GM12864 (cell line): ENCODE measurements at regions not wholly inside any gene's neighbourhood (a gene's known extent, or its start where the extent isn't known, plus 50 kb on each side); places are given as distances from the start of the nearest gene placed in this dataset.
A peak's percentile ranks its signal among the peaks of the same experiment; 100 is the strongest.

ENCODE experiments used
- DNase-seq: peaks from one replicate; pipeline ENCODE4 v3.0.0-alpha.2; 2011; ENCODE audit warnings: low read depth
- H3K4me3 ChIP-seq: 2 replicates; pipeline ENCODE4 v1.5.1; 2011; ENCODE audit warnings: mild to moderate bottlenecking, low read depth, low read length, control low read depth
- CTCF ChIP-seq: IDR thresholded peaks from 2 replicates; pipeline ENCODE4 v1.5.1; 2011; ENCODE audit warnings: low read depth, mild to moderate bottlenecking, moderate library complexity, low read length, control low read depth, inconsistent platforms; ENCODE audit errors: missing control alignments

GRCh38 chr4:137070614-137071013 is 461.7 kb downstream of the PCDH18 start:
- TF ChIP-seq CTCF: no peak

GRCh38 chr4:137069473-137069872 is 462.8 kb downstream of the PCDH18 start:
- DNase-seq: no peak
- no peak overlapping the region for H3K4me3 ChIP-seq
- peak; percentile 40 for TF ChIP-seq CTCF

More at GRCh38 chr4:137070614-137071013, 461.7 kb downstream of the PCDH18 start:
- no peak for DNase-seq
- H3K4me3 ChIP-seq: no peak overlapping the region

GRCh38 chr4:137067735-137068134 is 464.6 kb downstream of the PCDH18 start:
- DNase-seq: no peak

GRCh38 chr4:137065311-137065710 is 467.0 kb downstream of the PCDH18 start:
- no peak for TF ChIP-seq CTCF
- H3K4me3 ChIP-seq: no peak overlapping the region
- no peak for DNase-seq

More at GRCh38 chr4:137067735-137068134, 464.6 kb downstream of the PCDH18 start:
- H3K4me3 ChIP-seq: no peak overlapping the region
- TF ChIP-seq CTCF: no peak

GRCh38 chr4:137063961-137064360 is 468.3 kb downstream of the PCDH18 start:
- H3K4me3 ChIP-seq: no peak overlapping the region
- DNase-seq: no peak
- TF ChIP-seq CTCF: no peak

GRCh38 chr4:137043184-137043583 is 489.1 kb downstream of the PCDH18 start:
- no peak for DNase-seq
- TF ChIP-seq CTCF: no peak
- H3K4me3 ChIP-seq: no peak overlapping the region

GRCh38 chr4:137039370-137039769 is 492.9 kb downstream of the PCDH18 start:
- no peak for TF ChIP-seq CTCF
- no peak overlapping the region for H3K4me3 ChIP-seq
- no peak for DNase-seq
